ENCODE measurements at regions not wholly inside any gene's neighbourhood (a gene's known extent, or its start where the extent isn't known, plus 50 kb on each side); places are given as distances from the start of the nearest gene placed in this dataset.

DNA sequence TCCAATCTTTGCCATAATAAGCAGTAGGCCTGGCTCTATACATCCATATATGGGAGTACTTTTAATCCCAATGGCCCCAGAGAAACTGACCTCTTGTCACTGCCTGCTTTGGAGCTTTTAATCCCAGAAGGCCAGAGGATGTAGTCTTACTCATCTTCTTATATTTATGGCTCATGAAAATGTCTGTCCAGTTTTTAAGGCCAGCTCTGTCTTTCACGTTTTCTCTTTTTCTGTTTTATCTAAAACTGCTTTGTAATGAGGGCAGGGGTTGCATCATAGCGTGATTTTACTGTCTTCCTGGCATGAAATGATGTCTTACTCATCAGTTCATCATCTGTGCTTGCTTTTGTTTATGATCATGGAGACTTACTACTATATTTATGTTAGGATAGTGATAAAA, 1094.9 kb downstream of the MAT2B start:
- TF ChIP-seq, protein P1, sequence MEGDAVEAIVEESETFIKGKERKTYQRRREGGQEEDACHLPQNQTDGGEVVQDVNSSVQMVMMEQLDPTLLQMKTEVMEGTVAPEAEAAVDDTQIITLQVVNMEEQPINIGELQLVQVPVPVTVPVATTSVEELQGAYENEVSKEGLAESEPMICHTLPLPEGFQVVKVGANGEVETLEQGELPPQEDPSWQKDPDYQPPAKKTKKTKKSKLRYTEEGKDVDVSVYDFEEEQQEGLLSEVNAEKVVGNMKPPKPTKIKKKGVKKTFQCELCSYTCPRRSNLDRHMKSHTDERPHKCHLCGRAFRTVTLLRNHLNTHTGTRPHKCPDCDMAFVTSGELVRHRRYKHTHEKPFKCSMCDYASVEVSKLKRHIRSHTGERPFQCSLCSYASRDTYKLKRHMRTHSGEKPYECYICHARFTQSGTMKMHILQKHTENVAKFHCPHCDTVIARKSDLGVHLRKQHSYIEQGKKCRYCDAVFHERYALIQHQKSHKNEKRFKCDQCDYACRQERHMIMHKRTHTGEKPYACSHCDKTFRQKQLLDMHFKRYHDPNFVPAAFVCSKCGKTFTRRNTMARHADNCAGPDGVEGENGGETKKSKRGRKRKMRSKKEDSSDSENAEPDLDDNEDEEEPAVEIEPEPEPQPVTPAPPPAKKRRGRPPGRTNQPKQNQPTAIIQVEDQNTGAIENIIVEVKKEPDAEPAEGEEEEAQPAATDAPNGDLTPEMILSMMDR (IDR thresholded peaks at IDR 0.05; ENCODE audit: insufficient read depth, low read length, severe bottlenecking), result no peak
- DNase-seq (ENCODE audit: low read depth) (peak; percentile 15), FAIRE-seq (no peak)
- no peaks in the 10 kb centered on the region for H3K27me3 ChIP-seq (ENCODE audit: control insufficient read depth, insufficient read depth, low read length)
- H3K36me3 ChIP-seq (ENCODE audit: control insufficient read depth, insufficient read depth, low read length), result no peaks in the 10 kb centered on the region
- H3K4me3 ChIP-seq (ENCODE audit: low read depth, low read length), result no peak overlapping the region

GRCh38 chr5:164600929-164601535, 1095.6 kb downstream of the MAT2B start:
- H3K27me3 ChIP-seq (ENCODE audit: control insufficient read depth, insufficient read depth, low read length), result no peaks in the 10 kb centered on the region
- DNase-seq (ENCODE audit: low read depth) (no peak), FAIRE-seq (no peak)
- TF ChIP-seq, protein P1 (IDR thresholded peaks at IDR 0.05; ENCODE audit: insufficient read depth, low read length, severe bottlenecking), result no peak
- H3K36me3 ChIP-seq (ENCODE audit: control insufficient read depth, insufficient read depth, low read length), result no peaks in the 10 kb centered on the region
- no peak overlapping the region for H3K4me3 ChIP-seq (ENCODE audit: low read depth, low read length)

GRCh38 chr5:164608507-164608906, 1103.1 kb downstream of the MAT2B start:
- FAIRE-seq, result no peak
- Histone ChIP-seq H3K4me3 (ENCODE audit: low read depth, low read length) (no peak overlapping the region), H3K36me3 (ENCODE audit: control insufficient read depth, insufficient read depth, low read length) (no peaks in the 10 kb centered on the region), H3K27me3 (ENCODE audit: control insufficient read depth, insufficient read depth, low read length) (no peaks in the 10 kb centered on the region)
- TF ChIP-seq, protein P1 (IDR thresholded peaks at IDR 0.05; ENCODE audit: insufficient read depth, low read length, severe bottlenecking), result no peak
- no peak for DNase-seq (ENCODE audit: low read depth)

- no peaks in the 10 kb centered on the region for H3K27me3 ChIP-seq (ENCODE audit: control insufficient read depth, insufficient read depth, low read length)
- no peak overlapping the region for H3K4me3 ChIP-seq (ENCODE audit: low read depth, low read length)
- FAIRE-seq, result no peak
- TF ChIP-seq, protein P1 (IDR thresholded peaks at IDR 0.05; ENCODE audit: insufficient read depth, low read length, severe bottlenecking), result no peak
- no peak for DNase-seq (ENCODE audit: low read depth)
- H3K36me3 ChIP-seq (ENCODE audit: control insufficient read depth, insufficient read depth, low read length), result no peaks in the 10 kb centered on the region
Observed at GRCh38 chr5:164610374-164610773, 1105.0 kb downstream of the MAT2B start.

DNA sequence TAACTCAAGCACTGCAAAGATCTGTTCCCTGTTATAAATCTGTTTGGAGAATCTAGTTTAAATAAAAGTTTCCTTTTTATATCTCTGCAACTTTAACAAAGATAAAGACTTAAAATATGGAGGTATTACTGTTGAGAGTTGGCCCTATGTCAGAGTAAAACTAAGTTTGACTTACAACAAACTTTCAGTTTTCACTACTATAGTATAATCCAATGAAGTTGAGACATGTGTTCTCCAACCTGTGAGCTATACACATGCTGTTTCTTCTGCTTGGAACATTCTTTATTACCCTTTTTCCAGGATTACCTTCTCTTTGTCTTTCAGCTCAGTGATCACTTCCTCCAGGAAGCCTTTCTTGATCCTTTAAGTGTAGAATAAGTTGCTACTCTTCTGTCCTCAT, 1109.3 kb downstream of the MAT2B start:
- TF ChIP-seq, protein P1 (IDR thresholded peaks at IDR 0.05; ENCODE audit: insufficient read depth, low read length, severe bottlenecking), result no peak
- Histone ChIP-seq H3K4me3 (ENCODE audit: low read depth, low read length) (no peak overlapping the region), H3K27me3 (ENCODE audit: control insufficient read depth, insufficient read depth, low read length) (no peaks in the 10 kb centered on the region), H3K36me3 (ENCODE audit: control insufficient read depth, insufficient read depth, low read length) (no peaks in the 10 kb centered on the region)
- DNase-seq (ENCODE audit: low read depth) (no peak), FAIRE-seq (no peak)

DNA sequence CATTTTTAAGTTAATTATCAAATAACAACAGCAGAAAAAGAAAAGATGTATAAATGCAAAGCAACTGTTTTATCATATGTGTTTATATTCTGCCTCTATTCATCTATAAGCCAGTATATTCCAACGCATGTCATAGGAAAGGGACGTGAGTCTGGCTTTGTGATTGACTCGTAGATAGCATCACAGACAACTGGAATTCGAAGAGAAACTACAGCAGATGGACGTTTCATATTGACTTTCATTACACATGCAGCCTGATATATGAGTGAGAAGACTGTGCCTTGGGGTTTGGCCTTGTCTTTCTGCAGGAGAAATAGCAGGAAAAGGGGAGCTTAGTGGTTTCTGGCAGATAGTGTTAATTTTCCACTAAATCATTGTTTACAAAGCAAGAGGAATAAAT, 1111.9 kb downstream of the MAT2B start:
- Histone ChIP-seq H3K4me3 (ENCODE audit: low read depth, low read length) (no peak overlapping the region), H3K36me3 (ENCODE audit: control insufficient read depth, insufficient read depth, low read length) (no peaks in the 10 kb centered on the region), H3K27me3 (ENCODE audit: control insufficient read depth, insufficient read depth, low read length) (no peaks in the 10 kb centered on the region)
- DNase-seq (ENCODE audit: low read depth), result no peak
- no peak for FAIRE-seq
- TF ChIP-seq, protein P1 (IDR thresholded peaks at IDR 0.05; ENCODE audit: insufficient read depth, low read length, severe bottlenecking), result no peak

Measured in bronchial epithelial cell (primary cell).